Esophagus squamous epithelium (tissue), 5 donors: ENCODE measurements at regions not wholly inside any gene's neighbourhood (a gene's known extent, or its start where the extent isn't known, plus 50 kb on each side); places are given as distances from the start of the nearest gene placed in this dataset.

Experiments
- DNase-seq: peaks from one replicate; lab custom pipeline; 2025; lab: John Stamatoyannopoulos, UW
- H3K27ac ChIP-seq, 4 donors: fragments of 200-600 bp; sonication (generic); one replicate each; pipeline ENCODE4 v1.5.1; 2016 to 2019; ENCODE audit warnings: mild to moderate bottlenecking in 1 of 4
- H3K27me3 ChIP-seq, 4 donors: fragments of 200-600 bp; sonication (generic); 1 replicate in 3 of 4; 2 replicates in 1 of 4; pipeline versions ENCODE4 v1.5.1 to v1.6.0; 2017 to 2021; ENCODE audit warnings: antibody characterized with exemption in 1 of 4
- H3K36me3 ChIP-seq, 3 donors: fragments of 200-600 bp; sonication (generic); one replicate each; pipeline ENCODE4 v1.5.1; 2016 to 2019
- H3K4me1 ChIP-seq, 3 donors: fragments of 200-600 bp; sonication (generic); one replicate each; pipeline ENCODE4 v1.5.1; 2017 to 2019
- H3K4me3 ChIP-seq, 4 donors: fragments of 200-600 bp; sonication (generic); 1 replicate in 3 of 4; 2 replicates in 1 of 4; pipeline ENCODE4 v1.5.1; 2016 to 2019; ENCODE audit warnings: mild to moderate bottlenecking in 2 of 4, moderate library complexity in 1 of 4
- H3K9me3 ChIP-seq, 3 donors: fragments of 200-600 bp; sonication (generic); one replicate each; pipeline ENCODE4 v1.5.1; 2016 to 2019
- CTCF ChIP-seq, 6 experiments: fragments of 450-650 bp in 4 of 6; fragments of 200-600 bp in 2 of 6; sonication (generic) in 2 of 6; IDR thresholded peaks; one replicate each; pipeline ENCODE4 v1.5.1; 2016 to 2019; ENCODE audit warnings: antibody characterized with exemption in 6 of 6, mild to moderate bottlenecking in 4 of 6, moderate library complexity in 4 of 6
- POLR2A ChIP-seq, 4 donors: fragments of 450-650 bp; IDR thresholded peaks; one replicate each; pipeline ENCODE4 v1.6.1; 2017; ENCODE audit warnings: antibody characterized with exemption in 4 of 4, mild to moderate bottlenecking in 4 of 4, moderate library complexity in 3 of 4
- WGBS, 2 donors: methylation state at CpG; one replicate each; pipeline ENCODE4 v1.1.5; 2018; 5-methylcytosine and 5-hydroxymethylcytosine counted together
- intact Hi-C: fragments of 100-400 bp; cut with DNase I; formaldehyde crosslinking; loops from one replicate; pipeline ENCODE4 v1.15.0; 2022
- donor health status: DM: yes; HTN: yes; CAD: no.

- Histone ChIP-seq H3K4me1 (no peaks in the 10 kb centered on the region), H3K4me3 (no peak overlapping the region), H3K9me3 (no peaks in the 10 kb centered on the region), H3K36me3 (no peaks in the 10 kb centered on the region), H3K27ac (no peak overlapping the region), H3K27me3 (no peaks in the 10 kb centered on the region)
- no peak for TF ChIP-seq POLR2A (IDR thresholded peaks at IDR 0.05)
- TF ChIP-seq CTCF (IDR thresholded peaks at IDR 0.05), result no peak
- DNase-seq, result no peak
- 56 to 58% methylated on average over 7 of the region's 7 CpGs for WGBS, 2 donors
- intact Hi-C loops, result no loop called here
Measured at GRCh38 chr4:181308476-181309312, 934.5 kb upstream of the TENM3 start.

DNA sequence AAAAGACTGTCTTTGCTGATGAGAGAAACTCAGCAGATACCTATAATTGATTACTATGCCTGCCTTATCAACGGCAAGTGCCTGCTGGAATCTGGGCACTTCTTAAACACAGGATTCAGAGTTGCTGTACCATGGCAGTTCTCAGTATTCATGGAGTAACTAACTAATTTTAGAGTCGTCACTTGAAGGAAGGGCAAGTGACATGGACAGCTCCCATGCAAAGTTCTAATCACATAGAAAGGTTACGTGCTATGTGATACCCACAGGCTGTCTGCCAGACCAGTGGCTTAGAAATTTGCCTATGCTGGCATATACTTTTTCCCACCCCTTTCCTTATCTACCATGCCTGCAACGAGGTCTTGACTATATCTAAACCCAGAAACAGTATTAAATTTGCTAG lies 931.1 kb upstream of the TENM3 start:
- Histone ChIP-seq H3K27ac (no peak overlapping the region), H3K4me1 (no peaks in the 10 kb centered on the region), H3K4me3 (no peak overlapping the region), H3K27me3 (no peaks in the 10 kb centered on the region), H3K9me3 (no peaks in the 10 kb centered on the region), H3K36me3 (no peaks in the 10 kb centered on the region)
- DNase-seq, result no peak
- TF ChIP-seq POLR2A (IDR thresholded peaks at IDR 0.05) (no peak), CTCF (IDR thresholded peaks at IDR 0.05) (no peak)
- WGBS, 2 donors, result 47 to 53% methylated on average over 4 of the region's 4 CpGs
- intact Hi-C loops, result no loop called here

DNA sequence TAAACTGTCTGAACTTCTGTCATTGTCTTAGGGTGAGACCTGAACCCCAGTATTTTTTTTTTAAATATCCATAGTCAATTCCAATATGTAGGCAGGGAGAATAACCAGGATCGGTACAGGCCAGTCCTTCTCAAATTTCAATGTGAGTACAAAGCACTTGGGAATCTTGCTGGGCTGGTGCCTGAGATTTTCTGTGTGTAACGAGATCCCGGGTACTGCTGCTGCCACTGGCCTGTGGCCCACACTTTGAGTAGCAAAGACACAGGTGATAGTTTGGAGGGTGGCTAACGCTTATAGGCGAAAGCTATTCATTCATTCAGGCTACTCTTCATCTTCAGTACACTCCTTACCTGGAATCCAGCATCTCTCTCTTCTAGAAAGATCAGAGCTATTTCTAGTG lies 923.6 kb upstream of the TENM3 start:
- no peak for TF ChIP-seq POLR2A (IDR thresholded peaks at IDR 0.05)
- TF ChIP-seq CTCF (IDR thresholded peaks at IDR 0.05), result no peak
- Histone ChIP-seq H3K27me3 (no peaks in the 10 kb centered on the region), H3K9me3 (no peaks in the 10 kb centered on the region), H3K4me3 (no peak overlapping the region), H3K4me1 (no peaks in the 10 kb centered on the region), H3K27ac (no peak overlapping the region), H3K36me3 (no peaks in the 10 kb centered on the region)
- intact Hi-C loops, result no loop called here
- no peak for DNase-seq
- whole genome bisulfite sequencing, 2 donors, result 46% methylated on average over 5 of the region's 5 CpGs

- DNase-seq, result no peak
- no peak for TF ChIP-seq CTCF (IDR thresholded peaks at IDR 0.05)
- TF ChIP-seq POLR2A (IDR thresholded peaks at IDR 0.05), result no peak
- Histone ChIP-seq H3K9me3 (no peaks in the 10 kb centered on the region), H3K36me3 (no peaks in the 10 kb centered on the region), H3K4me3 (no peak overlapping the region), H3K4me1 (no peaks in the 10 kb centered on the region), H3K27ac (no peak overlapping the region), H3K27me3 (no peaks in the 10 kb centered on the region)
- intact Hi-C loops, result no loop called here
- 58 to 60% methylated on average over 2 of the region's 2 CpGs for WGBS, 2 donors
Measured at GRCh38 chr4:181323061-181323460, 920.1 kb upstream of the TENM3 start.

DNA sequence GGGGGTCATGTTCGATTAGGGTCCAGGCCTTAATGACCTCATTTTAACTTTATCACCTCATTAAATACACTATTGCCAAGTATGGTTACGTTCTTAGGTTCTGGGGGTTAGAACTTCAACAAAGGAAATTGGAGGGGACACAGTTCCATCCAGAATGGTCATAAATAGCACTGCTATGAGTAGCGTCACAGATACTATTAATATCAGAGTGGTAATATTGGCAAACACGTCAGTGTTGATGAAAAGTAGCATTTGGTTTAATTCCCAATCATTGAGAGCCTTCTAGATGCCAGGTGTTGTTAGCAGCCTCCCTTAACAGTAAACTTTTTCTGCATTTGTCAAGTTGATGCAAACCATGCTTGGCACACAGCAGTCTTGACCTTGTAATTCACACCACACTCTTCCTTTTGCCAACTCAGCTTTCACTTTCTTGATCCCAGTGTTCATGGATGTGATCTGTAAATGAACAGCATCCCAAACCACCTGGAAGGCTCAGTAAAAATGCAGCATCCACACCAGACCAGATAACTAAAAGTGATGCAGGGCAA lies 912.5 kb upstream of the TENM3 start:
- intact Hi-C loops, result no loop called here
- 42 to 54% methylated on average over 4 of the region's 4 CpGs for WGBS, 2 donors
- TF ChIP-seq CTCF (IDR thresholded peaks at IDR 0.05) (no peak), POLR2A (IDR thresholded peaks at IDR 0.05) (no peak)

More for the DNA sequence above, 912.5 kb upstream of the TENM3 start:
- Histone ChIP-seq H3K4me1 (no peaks in the 10 kb centered on the region), H3K4me3 (no peak overlapping the region), H3K27me3 (no peaks in the 10 kb centered on the region), H3K9me3 (no peaks in the 10 kb centered on the region), H3K27ac (no peak overlapping the region), H3K36me3 (no peaks in the 10 kb centered on the region)
- no peak for DNase-seq
